Activated CD8-positive, alpha-beta memory T cell treated with anti-CD3 and anti-CD28 coated beads, Interleukin-2, amount 10 ng/mL, durations not matched to agents 7 days and 5 days (primary cell): ENCODE measurements at regions not wholly inside any gene's neighbourhood (a gene's known extent, or its start where the extent isn't known, plus 50 kb on each side); places are given as distances from the start of the nearest gene placed in this dataset.
"Not testable (repeated sequence)": the region's sequence is repeated elsewhere in the genome, so short reads cannot be mapped to it uniquely, and the experiment has no call there.

Source experiments
- ATAC-seq: fragments of 150-1000 bp; cut with Tn5 transposase; one replicate; pipeline ENCODE4 v1.10.0; 2021; ENCODE audit warnings: moderate library complexity
- CTCF ChIA-PET: fragments of 350-600 bp; sonication (Branson Sonifier 250); formaldehyde crosslinking; loops from one replicate; lab custom pipeline; 2021; ENCODE audit warnings: antibody characterized with exemption; lab: Charles Lee
- DNase-seq: peaks from one replicate; pipeline ENCODE4 v3.0.0-alpha.2; 2020
- H3K27ac Mint-ChIP-seq: one replicate; pipeline ENCODE4 v1.8.0; 2021; ENCODE audit warnings: mild to moderate bottlenecking, mixed read lengths
- H3K27me3 Mint-ChIP-seq: one replicate; pipeline ENCODE4 v1.8.0; 2021; ENCODE audit warnings: mixed read lengths
- H3K36me3 Mint-ChIP-seq: one replicate; pipeline ENCODE4 v1.8.0; 2021; ENCODE audit warnings: mild to moderate bottlenecking, mixed read lengths
- H3K4me1 Mint-ChIP-seq: one replicate; pipeline ENCODE4 v1.8.0; 2021; ENCODE audit warnings: mixed read lengths
- H3K4me3 Mint-ChIP-seq: one replicate; pipeline ENCODE4 v1.8.0; 2021; ENCODE audit warnings: mild to moderate bottlenecking, moderate library complexity, mixed read lengths
- H3K9me3 Mint-ChIP-seq: one replicate; pipeline ENCODE4 v1.8.0; 2022; ENCODE audit warnings: low read depth, mixed read lengths

DNA sequence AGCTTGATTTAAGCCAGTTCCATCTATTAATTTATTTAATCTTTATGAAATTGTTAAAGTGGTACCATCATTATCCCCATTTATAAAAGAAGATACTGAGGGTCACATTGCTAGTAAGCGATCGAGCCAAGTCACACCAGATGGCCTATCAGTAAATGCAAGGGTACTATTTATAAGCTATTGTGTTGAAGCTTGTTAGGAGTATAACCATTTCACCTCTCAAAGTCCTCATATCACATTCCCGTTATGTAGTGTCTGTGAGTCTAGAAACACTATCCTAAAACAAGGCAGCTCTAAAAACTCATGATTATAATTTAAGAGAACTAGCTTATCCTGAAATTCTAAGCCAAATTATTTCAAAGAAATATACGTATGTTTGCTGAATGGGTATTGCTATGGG, 1161.8 kb downstream of the EFNA5 start:
- no peak for DNase-seq
- ATAC-seq, result no peak
- no peak overlapping the region for H3K27ac Mint-ChIP-seq
- no peaks in the 10 kb centered on the region for H3K27me3 Mint-ChIP-seq
- H3K36me3 Mint-ChIP-seq, result no peaks in the 10 kb centered on the region
- H3K4me1 Mint-ChIP-seq, result no peaks in the 10 kb centered on the region
- no peak overlapping the region for H3K4me3 Mint-ChIP-seq
- CTCF ChIA-PET, result no interaction called here
- peaks cover 4% of the 10 kb centered on the region for H3K9me3 Mint-ChIP-seq

DNA sequence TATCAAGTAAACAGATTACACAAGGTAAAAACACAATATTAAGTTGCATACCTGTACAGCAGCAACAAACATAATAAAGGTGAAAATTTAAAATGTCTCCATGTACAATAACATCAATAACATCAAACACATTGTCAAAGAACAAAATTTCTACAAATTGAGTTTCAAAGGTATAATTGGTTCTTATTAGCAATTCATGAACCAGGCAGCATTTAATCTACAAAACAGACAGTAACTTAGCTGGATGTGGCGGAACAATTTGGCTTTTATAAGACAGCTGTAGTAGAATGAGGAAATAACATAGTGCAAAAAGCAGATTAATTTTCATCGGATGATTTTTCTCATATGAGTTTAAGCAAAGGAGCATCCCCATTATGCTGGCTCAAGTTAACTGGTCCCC, 1176.8 kb downstream of the EFNA5 start:
- Mint-ChIP-seq H3K9me3 (peaks cover 5% of the 10 kb centered on the region), H3K27me3 (no peaks in the 10 kb centered on the region), H3K4me3 (no peak overlapping the region), H3K4me1 (no peaks in the 10 kb centered on the region), H3K36me3 (no peaks in the 10 kb centered on the region), H3K27ac (no peak overlapping the region)
- CTCF ChIA-PET, result no interaction called here
- ATAC-seq, result no peak
- DNase-seq, result no peak

DNA sequence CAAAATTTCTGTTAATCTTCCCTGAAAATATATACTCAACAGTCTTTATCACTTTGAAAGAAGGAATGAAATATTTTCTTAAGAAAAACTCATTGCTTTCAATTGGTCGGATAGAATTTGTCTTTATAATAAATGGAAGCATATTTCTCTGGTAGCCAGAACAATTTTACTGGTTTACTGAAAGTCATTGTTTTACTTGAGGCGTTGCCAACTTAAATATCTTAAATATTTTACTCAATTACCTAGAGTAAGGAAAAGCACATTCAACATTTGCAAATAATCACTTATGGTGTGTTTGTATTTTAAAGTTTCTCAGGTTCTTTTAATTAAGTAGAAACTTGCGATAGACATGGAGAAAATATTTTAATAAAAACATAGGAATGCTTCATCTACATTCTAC, 1181.7 kb downstream of the EFNA5 start:
- no peaks in the 10 kb centered on the region for H3K4me1 Mint-ChIP-seq
- no peaks in the 10 kb centered on the region for H3K27me3 Mint-ChIP-seq
- no peak overlapping the region for H3K4me3 Mint-ChIP-seq
- CTCF ChIA-PET, result no interaction called here
- DNase-seq (no peak), ATAC-seq (no peak)
- H3K27ac Mint-ChIP-seq, result no peak overlapping the region
- no peaks in the 10 kb centered on the region for H3K9me3 Mint-ChIP-seq
- no peaks in the 10 kb centered on the region for H3K36me3 Mint-ChIP-seq

DNA sequence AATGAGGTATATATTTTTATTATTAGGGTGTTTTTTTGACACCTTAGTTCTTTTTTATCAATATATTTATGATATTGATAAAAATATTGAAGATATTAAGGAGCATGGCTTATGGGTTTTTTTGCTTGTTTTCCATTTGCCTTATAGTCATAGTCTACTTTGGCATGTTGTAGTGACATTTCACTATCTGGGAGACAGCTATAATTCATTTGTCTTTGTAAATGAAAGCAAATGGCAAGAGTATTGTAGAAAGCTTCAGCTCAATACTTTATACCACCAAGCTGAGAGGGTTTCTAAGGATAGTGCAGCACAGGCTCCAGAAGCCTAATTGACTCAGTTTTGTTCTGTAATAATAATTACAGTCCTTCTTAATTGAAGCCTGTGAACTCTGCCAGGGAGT, 1182.3 kb downstream of the EFNA5 start:
- H3K9me3 Mint-ChIP-seq, result peaks cover 2% of the 10 kb centered on the region
- H3K36me3 Mint-ChIP-seq, result no peaks in the 10 kb centered on the region
- H3K4me3 Mint-ChIP-seq, result no peak overlapping the region
- H3K27ac Mint-ChIP-seq, result no peak overlapping the region
- DNase-seq (no peak), ATAC-seq (no peak)
- no peaks in the 10 kb centered on the region for H3K27me3 Mint-ChIP-seq
- CTCF ChIA-PET, result no interaction called here
- no peaks in the 10 kb centered on the region for H3K4me1 Mint-ChIP-seq

DNA sequence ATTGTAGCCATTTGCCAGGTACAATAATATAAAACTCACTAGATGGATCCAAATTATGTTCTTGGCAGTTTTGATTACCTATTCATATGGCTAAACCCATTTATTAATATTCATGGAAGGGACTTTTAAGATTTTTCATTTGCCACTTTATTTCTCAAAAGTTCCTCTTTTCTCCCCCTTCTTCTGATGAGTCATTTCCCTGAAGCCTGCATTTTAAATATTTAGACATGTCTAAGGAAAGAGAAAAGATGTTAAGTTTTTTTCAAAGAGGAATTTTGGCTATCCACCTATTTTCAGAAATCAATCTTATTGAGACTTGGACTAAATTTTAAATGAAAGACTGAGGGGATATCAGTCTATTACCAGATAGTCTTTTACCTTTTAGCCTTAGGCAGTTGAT, 1189.4 kb downstream of the EFNA5 start:
- Mint-ChIP-seq H3K27ac (no peak overlapping the region), H3K36me3 (no peaks in the 10 kb centered on the region), H3K9me3 (peaks cover 3% of the 10 kb centered on the region), H3K4me1 (no peaks in the 10 kb centered on the region), H3K27me3 (no peaks in the 10 kb centered on the region), H3K4me3 (no peak overlapping the region)
- CTCF ChIA-PET, result no interaction called here
- ATAC-seq, result no peak
- no peak for DNase-seq

DNA sequence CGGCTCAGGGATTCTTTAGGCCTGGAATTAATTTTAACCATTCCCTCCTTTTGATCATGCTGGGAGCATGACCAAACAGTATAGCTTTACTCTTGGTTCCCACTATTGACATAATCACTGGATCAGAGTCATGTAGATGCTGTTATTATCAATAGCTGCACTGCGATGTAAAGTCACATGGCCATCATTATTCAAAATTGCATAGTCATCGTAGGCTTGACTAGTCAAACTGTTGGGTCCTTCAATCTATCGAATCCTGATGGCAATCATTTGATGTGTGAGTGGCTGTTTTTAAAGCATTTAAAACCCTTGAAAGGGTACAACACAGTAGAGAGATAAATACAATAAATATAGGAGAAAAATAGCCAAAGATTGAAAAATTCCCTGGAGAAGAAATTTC, 1194.1 kb downstream of the EFNA5 start:
- Mint-ChIP-seq H3K4me3 (no peak overlapping the region), H3K27ac (no peak overlapping the region), H3K4me1 (no peaks in the 10 kb centered on the region), H3K36me3 (no peaks in the 10 kb centered on the region), H3K27me3 (no peaks in the 10 kb centered on the region), H3K9me3 (no peaks in the 10 kb centered on the region)
- ATAC-seq, result no peak
- no peak for DNase-seq
- CTCF ChIA-PET, result no interaction called here

DNA sequence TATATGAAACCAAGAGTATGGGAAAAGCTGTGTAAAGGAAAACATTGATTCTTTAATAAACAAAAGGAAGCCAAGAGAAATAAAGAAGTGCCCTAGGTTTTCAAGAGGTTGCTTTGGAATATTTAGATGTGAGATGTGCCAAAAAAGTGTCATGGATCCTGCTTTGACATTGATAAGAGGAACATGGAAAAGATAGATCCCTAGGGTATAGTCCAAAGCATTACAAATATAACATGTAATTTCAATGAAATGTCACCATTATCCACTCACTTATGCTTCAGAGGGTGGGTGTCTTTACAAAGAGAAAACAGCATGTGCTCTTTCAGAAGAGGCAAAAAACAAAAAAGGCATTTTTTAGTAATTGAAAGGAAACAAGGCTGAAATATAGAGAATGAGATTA, 1196.7 kb downstream of the EFNA5 start:
- DNase-seq (no peak), ATAC-seq (no peak)
- Mint-ChIP-seq H3K4me1 (no peaks in the 10 kb centered on the region), H3K36me3 (no peaks in the 10 kb centered on the region), H3K9me3 (peaks cover 9% of the 10 kb centered on the region), H3K27me3 (no peaks in the 10 kb centered on the region), H3K27ac (no peak overlapping the region), H3K4me3 (no peak overlapping the region)
- CTCF ChIA-PET, result no interaction called here

DNA sequence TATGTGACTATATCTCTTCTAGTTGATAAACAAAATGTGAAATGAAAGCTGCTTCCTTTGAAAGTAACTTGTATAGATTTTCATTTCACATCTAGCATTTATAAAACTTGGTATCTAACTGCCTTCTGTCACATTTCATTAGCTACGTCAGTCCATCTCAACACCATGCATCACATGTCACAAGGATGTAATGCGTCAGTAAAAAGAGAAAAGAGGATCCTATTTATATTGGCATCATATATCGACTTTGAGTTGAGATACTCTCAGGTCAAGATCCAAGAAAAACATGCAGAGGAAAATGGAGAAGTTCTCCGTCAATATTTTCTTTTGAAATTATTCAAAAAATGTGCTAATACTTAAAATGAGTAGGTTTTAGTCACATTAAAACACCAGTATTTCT, 1211.2 kb downstream of the EFNA5 start:
- no peak overlapping the region for H3K4me3 Mint-ChIP-seq

DNA sequence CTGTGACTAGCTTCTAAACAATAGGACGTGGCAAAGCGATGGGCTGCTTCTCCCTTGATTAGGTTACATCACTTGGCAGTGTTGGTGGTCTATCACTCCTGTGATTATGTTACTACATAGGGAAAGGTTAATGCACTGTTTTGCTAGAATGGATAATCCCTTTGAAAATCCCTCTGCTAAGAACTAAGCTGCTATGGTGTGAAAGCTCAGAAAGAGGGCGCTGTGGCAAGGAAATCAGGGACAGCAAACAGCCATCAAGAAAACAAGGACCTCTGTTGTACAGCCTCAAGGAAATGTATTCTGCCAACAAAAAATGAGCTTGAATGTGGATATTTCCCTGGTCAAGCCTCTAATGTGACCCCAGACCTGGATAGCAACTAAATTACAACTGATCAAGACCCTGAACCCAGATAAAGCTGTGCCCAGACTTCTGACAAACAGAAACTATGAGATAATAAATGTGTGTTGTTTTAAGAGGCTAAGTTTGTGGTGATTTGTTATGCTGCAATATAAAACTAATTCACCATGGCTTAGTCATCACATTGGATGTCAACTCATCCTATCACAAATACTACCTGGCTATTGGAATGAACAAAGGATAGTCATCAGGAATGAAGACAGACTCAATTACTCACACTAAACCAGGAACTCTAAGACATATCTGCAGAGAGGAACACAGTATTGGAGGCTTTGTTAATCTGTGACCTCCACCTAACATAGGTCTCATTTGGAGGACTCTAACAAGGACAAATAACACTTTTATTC, 1215.9 kb downstream of the EFNA5 start:
- H3K36me3 Mint-ChIP-seq, result no peaks in the 10 kb centered on the region
- no peaks in the 10 kb centered on the region for H3K27me3 Mint-ChIP-seq
- H3K4me3 Mint-ChIP-seq, result no peak overlapping the region
- H3K4me1 Mint-ChIP-seq, result no peaks in the 10 kb centered on the region
- H3K27ac Mint-ChIP-seq, result no peak overlapping the region
- DNase-seq, result no peak
- ATAC-seq, result no peak
- H3K9me3 Mint-ChIP-seq, result peaks cover 4% of the 10 kb centered on the region
- CTCF ChIA-PET, result no interaction called here

More for the DNA sequence above, 1211.2 kb downstream of the EFNA5 start:
- Mint-ChIP-seq H3K36me3 (no peaks in the 10 kb centered on the region), H3K9me3 (peaks cover 5% of the 10 kb centered on the region), H3K27ac (no peak overlapping the region), H3K4me1 (no peaks in the 10 kb centered on the region), H3K27me3 (no peaks in the 10 kb centered on the region)
- CTCF ChIA-PET, result no interaction called here
- DNase-seq, result no peak
- ATAC-seq, result no peak

DNA sequence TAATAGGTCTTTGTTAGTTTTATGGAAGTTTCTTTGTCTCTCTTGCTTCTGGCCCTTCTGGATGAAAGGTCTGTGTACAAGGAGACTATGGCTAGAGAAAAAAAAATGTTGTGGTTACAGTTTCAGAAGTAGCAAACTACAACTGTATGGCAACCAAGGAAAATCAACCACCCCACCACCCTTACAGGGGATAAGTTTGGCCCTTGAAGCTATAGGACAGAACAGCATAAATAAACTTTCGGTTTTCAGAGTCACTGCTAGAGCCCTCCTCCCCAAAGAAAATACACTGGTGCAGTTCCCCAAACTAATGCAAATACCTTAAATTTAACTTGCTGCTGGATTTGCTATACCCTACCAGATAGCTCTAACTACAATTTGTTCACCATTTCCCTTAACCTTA, 1216.7 kb downstream of the EFNA5 start:
- H3K4me3 Mint-ChIP-seq, result no peak overlapping the region
- DNase-seq, result no peak
- no peak for ATAC-seq
- H3K27ac Mint-ChIP-seq, result no peak overlapping the region
- no peaks in the 10 kb centered on the region for H3K27me3 Mint-ChIP-seq
- H3K36me3 Mint-ChIP-seq, result no peaks in the 10 kb centered on the region
- H3K9me3 Mint-ChIP-seq, result peaks cover 2% of the 10 kb centered on the region
- CTCF ChIA-PET, result no interaction called here
- no peaks in the 10 kb centered on the region for H3K4me1 Mint-ChIP-seq

DNA sequence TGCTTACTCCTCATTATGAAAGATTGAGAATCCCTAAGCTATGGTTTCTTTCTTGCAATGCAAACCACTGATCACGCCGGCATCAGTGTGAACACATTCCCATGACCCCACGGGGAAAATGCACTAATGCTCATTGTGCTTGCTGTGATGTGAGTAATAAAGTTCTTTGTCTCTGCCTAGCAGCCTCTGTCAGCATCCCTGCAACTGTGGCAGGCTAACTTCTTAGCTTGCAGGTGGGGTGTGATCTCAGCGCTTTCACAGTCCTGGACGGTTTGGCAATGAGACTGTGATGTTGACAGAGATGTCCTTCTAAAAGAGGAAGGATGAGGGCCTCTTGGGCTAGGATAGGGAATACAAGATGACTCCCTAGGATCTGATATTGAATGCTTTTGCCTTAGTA, 1218.7 kb downstream of the EFNA5 start:
- Mint-ChIP-seq H3K9me3 (peaks cover 2% of the 10 kb centered on the region), H3K27ac (no peak overlapping the region), H3K36me3 (no peaks in the 10 kb centered on the region), H3K4me3 (no peak overlapping the region), H3K4me1 (peaks cover 2% of the 10 kb centered on the region), H3K27me3 (no peaks in the 10 kb centered on the region)
- CTCF ChIA-PET, result no interaction called here
- ATAC-seq (no peak), DNase-seq (no peak)

DNA sequence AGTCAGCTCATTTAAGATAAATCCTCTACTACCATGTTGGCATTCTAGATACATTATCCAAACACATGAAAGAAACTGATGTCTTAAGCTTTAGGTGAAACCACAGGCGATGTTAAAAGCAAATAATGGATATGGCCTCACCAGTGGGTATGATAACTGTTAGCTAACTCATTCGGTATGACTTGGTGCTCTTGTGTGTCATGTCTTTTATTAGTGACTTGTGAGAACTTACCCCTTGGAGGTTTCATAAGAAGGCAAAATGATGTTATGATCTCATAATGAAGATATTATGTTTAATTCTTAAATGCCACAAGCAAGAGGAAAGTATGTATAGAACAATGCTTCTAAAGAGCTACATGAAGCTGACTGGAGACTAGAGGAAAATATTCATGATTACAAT, 1227.0 kb downstream of the EFNA5 start:
- H3K4me3 Mint-ChIP-seq, result no peak overlapping the region
- H3K36me3 Mint-ChIP-seq, result no peaks in the 10 kb centered on the region
- peaks cover 5% of the 10 kb centered on the region for H3K9me3 Mint-ChIP-seq
- CTCF ChIA-PET, result no interaction called here
- H3K27me3 Mint-ChIP-seq, result no peaks in the 10 kb centered on the region
- peaks cover 2% of the 10 kb centered on the region for H3K4me1 Mint-ChIP-seq
- ATAC-seq, result no peak
- no peak overlapping the region for H3K27ac Mint-ChIP-seq
- no peak for DNase-seq

DNA sequence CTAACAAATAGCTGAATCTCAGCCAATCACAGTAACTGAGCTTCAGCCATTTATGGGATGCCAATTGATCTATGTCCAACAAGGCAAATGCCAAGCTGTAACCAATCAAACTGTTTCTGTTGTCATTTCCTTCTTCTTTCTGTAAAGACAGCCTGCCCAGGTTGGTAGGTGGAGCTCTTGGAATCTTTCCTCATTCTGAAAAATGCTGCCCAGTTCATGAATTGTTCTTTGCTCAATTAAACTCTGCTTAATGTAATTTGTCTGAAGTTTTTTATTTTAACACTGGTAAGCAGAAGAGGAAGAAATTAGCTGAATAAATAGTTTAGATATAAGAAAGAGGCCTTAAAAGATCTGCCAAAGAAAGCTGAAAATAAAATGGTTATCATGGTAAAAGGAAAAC, 1235.6 kb downstream of the EFNA5 start:
- ATAC-seq (no peak), DNase-seq (no peak)
- Mint-ChIP-seq H3K4me1 (no peaks in the 10 kb centered on the region), H3K27me3 (no peaks in the 10 kb centered on the region), H3K36me3 (no peaks in the 10 kb centered on the region), H3K9me3 (peaks cover 8% of the 10 kb centered on the region), H3K4me3 (no peak overlapping the region), H3K27ac (no peak overlapping the region)
- CTCF ChIA-PET, result no interaction called here

DNA sequence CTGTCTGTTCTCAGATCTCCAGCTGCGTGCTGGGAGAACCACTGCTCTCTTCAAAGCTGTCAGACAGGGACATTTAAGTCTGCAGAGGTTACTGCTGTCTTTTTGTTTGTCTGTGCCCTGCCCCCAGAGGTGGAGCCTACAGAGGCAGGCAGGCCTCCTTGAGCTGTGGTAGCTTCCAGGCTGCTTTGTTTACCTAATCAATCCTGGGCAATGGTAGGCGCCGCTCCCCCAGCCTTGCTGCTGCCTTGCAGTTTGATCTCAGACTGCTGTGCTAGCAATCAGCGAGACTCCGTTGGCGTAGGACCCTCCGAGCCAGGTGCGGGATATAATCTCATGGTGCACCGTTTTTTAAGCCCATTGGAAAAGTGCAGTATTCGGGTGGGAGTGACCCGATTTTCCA, 1240.0 kb downstream of the EFNA5 start:
- H3K4me3 Mint-ChIP-seq, H3K36me3 Mint-ChIP-seq, H3K9me3 Mint-ChIP-seq, CTCF ChIA-PET, H3K27me3 Mint-ChIP-seq, H3K27ac Mint-ChIP-seq, H3K4me1 Mint-ChIP-seq, DNase-seq, ATAC-seq: not testable (repeated sequence)
